H1 (cell line): ENCODE measurements at regions not wholly inside any gene's neighbourhood (a gene's known extent, or its start where the extent isn't known, plus 50 kb on each side); places are given as distances from the start of the nearest gene placed in this dataset.

ENCODE experiments used
- BACH1 ChIP-seq: IDR thresholded peaks from 2 replicates; pipeline ENCODE4 v1.6.1; 2012; ENCODE audit warnings: low read length, improper control_type of control experiment
- CBX5 ChIP-seq: fragments of 300-800, 300-1000 bp; sonication (generic); IDR thresholded peaks from 2 replicates; pipeline ENCODE4 v1.7.1; 2016; ENCODE audit warnings: antibody characterized with exemption, low read length, low read depth
- CHD7 ChIP-seq: fragments of 300-600 bp; sonication (generic); IDR thresholded peaks from 2 replicates; pipeline ENCODE4 v1.7.1; 2012; ENCODE audit warnings: low read length, moderate library complexity, mild to moderate bottlenecking, inconsistent platforms; ENCODE audit not compliant: insufficient replicate concordance
- RNF2 ChIP-seq: fragments of 200-900, 300-1000 bp; sonication (generic); IDR thresholded peaks from 2 replicates; pipeline ENCODE4 v1.7.1; 2016; ENCODE audit warnings: borderline replicate concordance, low read depth, mild to moderate bottlenecking, antibody characterized with exemption, low read length; ENCODE audit not compliant: poor library complexity, severe bottlenecking; ENCODE audit errors: missing control alignments

GRCh38 chr10:78911533-78912340 is 157.0 kb upstream of the ZMIZ1 start (continued):
- TF ChIP-seq CHD7: no peak
- no peak for TF ChIP-seq CBX5
- TF ChIP-seq BACH1: no peak
- TF ChIP-seq RNF2: no peak
